AG04450 (cell line): ENCODE measurements at regions not wholly inside any gene's neighbourhood (a gene's known extent, or its start where the extent isn't known, plus 50 kb on each side); places are given as distances from the start of the nearest gene placed in this dataset.

ENCODE experiments used
- CTCF ChIA-PET: fragments of 300-600, 350-600 bp; formaldehyde crosslinking; extraction: SDS; loops from one replicate; lab custom pipeline; 2022; ENCODE audit warnings: antibody characterized with exemption, inconsistent platforms; lab: Charles Lee
- POLR2A ChIA-PET: fragments of 350-600 bp; formaldehyde crosslinking; extraction: SDS; loops from one replicate; lab custom pipeline; 2021; ENCODE audit warnings: antibody characterized with exemption, inconsistent platforms; lab: Yijun Ruan, JAX
- DNase-seq: peaks from one replicate; pipeline ENCODE4 v3.0.0-alpha.2; 2011; ENCODE audit warnings: low read depth, low spot score
- H3K27ac ChIP-seq: one replicate; pipeline ENCODE4 v1.5.1; 2012; ENCODE audit warnings: low read depth, low read length, control low read depth
- H3K27me3 ChIP-seq: one replicate; pipeline ENCODE4 v1.6.0; 2012; ENCODE audit warnings: low read length; ENCODE audit not compliant: control insufficient read depth, insufficient read depth
- H3K4me3 ChIP-seq: 2 replicates; pipeline ENCODE4 v1.5.1; 2011; ENCODE audit warnings: mild to moderate bottlenecking, low read depth, low read length, control low read depth
- H3K9me3 ChIP-seq: 2 replicates; pipeline ENCODE4 v1.5.1; 2012; ENCODE audit warnings: low read length; ENCODE audit not compliant: control insufficient read depth, insufficient read depth
- CTCF ChIP-seq: IDR thresholded peaks from 2 replicates; pipeline ENCODE4 v1.5.1; 2011; ENCODE audit warnings: low read depth, low read length, control low read depth, inconsistent platforms

- Histone ChIP-seq H3K27ac (no peak overlapping the region), H3K9me3 (no peaks in the 10 kb centered on the region), H3K27me3 (no peaks in the 10 kb centered on the region), H3K4me3 (no peak overlapping the region)
- no peak for DNase-seq
- CTCF ChIA-PET, result no interaction called here
- POLR2A ChIA-PET, result no interaction called here
- no peak for TF ChIP-seq CTCF
Measured at GRCh38 chrX:40446921-40447320, 133.8 kb upstream of the ATP6AP2 start.

GRCh38 chrX:40445691-40446090, 135.1 kb upstream of the ATP6AP2 start:
- H3K9me3 ChIP-seq, result no peaks in the 10 kb centered on the region
- no peak for DNase-seq
- no peaks in the 10 kb centered on the region for H3K27me3 ChIP-seq
- ChIA-PET POLR2A (no interaction called here), CTCF (no interaction called here)
- no peak for TF ChIP-seq CTCF
- H3K4me3 ChIP-seq, result no peak overlapping the region
- H3K27ac ChIP-seq, result no peak overlapping the region

- no peak for DNase-seq
- H3K4me3 ChIP-seq, result no peak overlapping the region
- TF ChIP-seq CTCF, result no peak
- no peak overlapping the region for H3K27ac ChIP-seq
- POLR2A ChIA-PET, result no interaction called here
- CTCF ChIA-PET, result no interaction called here
- H3K27me3 ChIP-seq, result no peaks in the 10 kb centered on the region
- no peaks in the 10 kb centered on the region for H3K9me3 ChIP-seq
Measured at GRCh38 chrX:40444798-40445496, 135.8 kb upstream of the ATP6AP2 start.

GRCh38 chrX:40444133-40444532, 136.6 kb upstream of the ATP6AP2 start:
- CTCF ChIA-PET, result no interaction called here
- Histone ChIP-seq H3K27ac (no peak overlapping the region), H3K4me3 (no peak overlapping the region), H3K9me3 (no peaks in the 10 kb centered on the region), H3K27me3 (no peaks in the 10 kb centered on the region)
- POLR2A ChIA-PET, result no interaction called here
- no peak for TF ChIP-seq CTCF
- DNase-seq, result no peak

GRCh38 chrX:40440866-40441265, 139.9 kb upstream of the ATP6AP2 start:
- POLR2A ChIA-PET, result no interaction called here
- Histone ChIP-seq H3K4me3 (no peak overlapping the region), H3K27ac (no peak overlapping the region), H3K9me3 (no peaks in the 10 kb centered on the region), H3K27me3 (no peaks in the 10 kb centered on the region)
- TF ChIP-seq CTCF, result no peak
- DNase-seq, result no peak
- CTCF ChIA-PET, result no interaction called here
